K562 (cell line): ENCODE measurements at regions not wholly inside any gene's neighbourhood (a gene's known extent, or its start where the extent isn't known, plus 50 kb on each side); places are given as distances from the start of the nearest gene placed in this dataset.

Experiments
- ATAC-seq: fragments of 200-7000 bp; cut with Tn5 transposase; 3 replicates; pipeline ENCODE4 v1.9.1; 2020; ENCODE audit warnings: moderate library complexity
- BruUV-seq: library from RNA; stranded (reverse); fragments of 400-500 nt; replicated peaks from 2 replicates; lab custom pipeline; 2021; lab: Mats Ljungman, UMichigan
- CTCF ChIA-PET: fragments of 300-600 bp; formaldehyde crosslinking; extraction: SDS; loops from one replicate; lab custom pipeline; 2021; ENCODE audit warnings: low intra/inter-chr PET ratio; lab: Yijun Ruan, JAX
- POLR2A ChIA-PET: fragments of 300-600, 350-650 bp; sonication (Branson Sonifier 250); formaldehyde crosslinking; extraction: SDS; loops from one replicate; lab custom pipeline; 2021; ENCODE audit warnings: antibody characterized with exemption, inconsistent platforms; lab: Yijun Ruan, JAX
- DNase-seq, 4 experiments: peaks; one replicate each; pipeline versions ENCODE4 v3.0.0 to v3.0.0-alpha.2; 2011 to 2018; ENCODE audit warnings: low spot score in 3 of 4, mixed read lengths in 3 of 4; ENCODE audit errors: extremely low read depth in 1 of 4
- FAIRE-seq: peaks from 2 replicates; lab custom pipeline; 2011; peaks lifted over from hg19 to GRCh38; lab: Jason Lieb, UNC
- H2AFZ ChIP-seq: 2 replicates; pipeline ENCODE4 v1.6.0; 2011; ENCODE audit warnings: low read depth, low read length, control low read depth, inconsistent platforms
- H3K27ac ChIP-seq: fragments of 200-600 bp; 3 replicates; pipeline ENCODE4 v1.8.0; 2011; ENCODE audit warnings: low read depth, mild to moderate bottlenecking, control low read depth, inconsistent platforms, low read length, moderate library complexity, mixed read lengths; ENCODE audit errors: extremely low read depth
- H3K27me3 ChIP-seq, 2 experiments: fragments of 300-600 bp in 1 of 2; 2 replicates in 1 of 2; 3 replicates in 1 of 2; pipeline versions ENCODE4 v1.6.0 to v1.8.0; 2011; ENCODE audit warnings: inconsistent platforms in 2 of 2, low read length in 2 of 2, mild to moderate bottlenecking in 1 of 2, mixed read lengths in 1 of 2, moderate library complexity in 1 of 2; ENCODE audit not compliant: control insufficient read depth in 2 of 2, insufficient read depth in 2 of 2
- H3K36me3 ChIP-seq: fragments of 300-600 bp; 3 replicates; pipeline ENCODE4 v1.8.0; 2011; ENCODE audit warnings: mild to moderate bottlenecking, low read length, inconsistent platforms; ENCODE audit not compliant: control insufficient read depth, insufficient read depth
- H3K4me1 ChIP-seq, 2 experiments: fragments of 200-600 bp in 1 of 2; replicated peaks in 1 of 2; 2 replicates in 1 of 2; 3 replicates in 1 of 2; pipeline versions ENCODE4 v1.5.1 to v1.8.0; 2011; ENCODE audit warnings: inconsistent platforms in 2 of 2, low read length in 2 of 2, mild to moderate bottlenecking in 1 of 2, mixed read lengths in 1 of 2, moderate library complexity in 1 of 2; ENCODE audit not compliant: control insufficient read depth in 2 of 2, insufficient read depth in 2 of 2
- H3K4me2 ChIP-seq: 2 replicates; pipeline ENCODE4 v1.6.1; 2011; ENCODE audit warnings: low read length, control low read depth, inconsistent platforms, mixed read lengths; ENCODE audit not compliant: insufficient read depth
- H3K4me3 ChIP-seq: fragments of 200-600 bp; sonication (generic), shearing (Covaris generic); 2 replicates; pipeline ENCODE4 v1.5.1; 2016; ENCODE audit warnings: control low read depth, inconsistent platforms
- H3K79me2 ChIP-seq: fragments of 200-600 bp; 3 replicates; pipeline ENCODE4 v1.8.0; 2011; ENCODE audit warnings: low read length, inconsistent platforms; ENCODE audit not compliant: control insufficient read depth, insufficient read depth
- H3K9ac ChIP-seq, 2 experiments: 2 replicates each; pipeline versions ENCODE4 v1.6.0 to v1.6.1; 2011; ENCODE audit warnings: low read depth in 2 of 2, low read length in 2 of 2, control low read depth in 1 of 2, inconsistent platforms in 1 of 2, mild to moderate bottlenecking in 1 of 2, mixed read lengths in 1 of 2; ENCODE audit not compliant: insufficient read depth in 1 of 2
- H3K9me1 ChIP-seq: one replicate; pipeline ENCODE4 v1.6.0; 2011; ENCODE audit warnings: inconsistent platforms, mild to moderate bottlenecking, low read length, moderate library complexity; ENCODE audit not compliant: control insufficient read depth, insufficient read depth
- H3K9me3 ChIP-seq: replicated peaks from 2 replicates; pipeline ENCODE4 v1.5.1; 2011; ENCODE audit warnings: low read depth, low read length, inconsistent platforms; ENCODE audit not compliant: control insufficient read depth, insufficient read depth
- H4K20me1 ChIP-seq: replicated peaks from 2 replicates; pipeline ENCODE4 v1.6.1; 2011; ENCODE audit warnings: low read length, inconsistent platforms, mixed read lengths; ENCODE audit not compliant: control insufficient read depth, insufficient read depth
- HMG20A ChIP-seq: fragments of 450-650 bp; formaldehyde crosslinking; conservative IDR thresholded peaks from 2 replicates; pipeline ENCODE4 v1.4.0; 2020; ENCODE audit warnings: mild to moderate bottlenecking, mixed read lengths
- SMAD1 ChIP-seq: fragments of 150-350 bp; IDR thresholded peaks from 2 replicates; pipeline ENCODE4 v1.6.1; 2014; ENCODE audit warnings: low read length, low read depth; ENCODE audit not compliant: partially characterized antibody
- STAT5A ChIP-seq: IDR thresholded peaks from 2 replicates; pipeline ENCODE4 v1.6.1; 2012; ENCODE audit warnings: low read length, inconsistent platforms, borderline replicate concordance
- TAF7 ChIP-seq: fragments of 450-650 bp; IDR thresholded peaks from 2 replicates; pipeline ENCODE4 v1.6.1; 2016; ENCODE audit warnings: missing genetic modification characterization, missing compliant biosample characterization
- TCF3 ChIP-seq: sonication (generic); formaldehyde crosslinking; IDR thresholded peaks from 2 replicates; pipeline ENCODE4 v1.4.0; 2020; ENCODE audit warnings: mild to moderate bottlenecking, missing genetic modification reagents
- ZNF785 ChIP-seq: fragments of 250-450 bp; sonication (Bioruptor Pico); IDR thresholded peaks from 2 replicates; pipeline ENCODE4 v1.4.0; 2020; ENCODE audit warnings: mild to moderate bottlenecking
- WGBS: fragments of 100-300 bp; shearing (Covaris generic); methylation state at CpG from one replicate; pipeline ENCODE4 v1.1.6; 2016; ENCODE audit warnings: low coverage, mixed read lengths; ENCODE audit not compliant: insufficient coverage; ENCODE audit errors: missing lambda C conversion rate; 5-methylcytosine and 5-hydroxymethylcytosine counted together
- in situ Hi-C: fragments of 300-500 bp; cut with MboI; formaldehyde crosslinking; loops from 4 replicates; pipeline ENCODE4 v1.15.0; 2018; ENCODE audit warnings: inconsistent platforms, mixed read lengths
- intact Hi-C: fragments of 100-400 bp; cut with micrococcal nuclease; formaldehyde crosslinking; loops from 2 replicates; pipeline ENCODE4 v1.14.2; 2022
- TF ChIP-seq, protein P1 (sequence below): fragments of 150-350 bp; conservative IDR thresholded peaks from 2 replicates; pipeline ENCODE4 v1.6.1; 2014; ENCODE audit warnings: low read length

DNA sequence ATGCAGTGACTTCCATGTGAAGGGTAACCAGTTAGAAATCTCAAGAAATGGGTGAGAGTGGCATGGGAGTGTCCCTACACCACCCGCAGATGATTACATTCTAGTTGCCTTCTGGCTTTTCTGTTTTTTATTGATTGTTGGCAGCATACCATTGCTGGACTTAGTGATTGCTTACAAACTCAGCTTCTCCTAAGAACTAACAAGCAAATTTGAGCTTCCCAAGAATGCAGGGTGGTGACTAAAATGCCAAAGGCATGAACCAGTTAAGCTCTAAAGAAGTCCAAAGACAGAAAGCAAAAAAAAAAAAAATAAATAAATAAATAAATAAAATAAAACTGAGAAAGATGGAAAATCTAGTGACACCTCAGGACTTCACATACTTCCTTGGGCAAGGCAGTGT is 245.5 kb upstream of the PARD3B start:
- FAIRE-seq, result no peak

More for the DNA sequence above, 245.5 kb upstream of the PARD3B start:
- TF ChIP-seq SMAD1, result no peak
- TF ChIP-seq TCF3 (CRISPR knock-in tag), result no peak
- no peak for TF ChIP-seq STAT5A
- no peak for TF ChIP-seq TAF7 (tag)
- TF ChIP-seq, protein P1, sequence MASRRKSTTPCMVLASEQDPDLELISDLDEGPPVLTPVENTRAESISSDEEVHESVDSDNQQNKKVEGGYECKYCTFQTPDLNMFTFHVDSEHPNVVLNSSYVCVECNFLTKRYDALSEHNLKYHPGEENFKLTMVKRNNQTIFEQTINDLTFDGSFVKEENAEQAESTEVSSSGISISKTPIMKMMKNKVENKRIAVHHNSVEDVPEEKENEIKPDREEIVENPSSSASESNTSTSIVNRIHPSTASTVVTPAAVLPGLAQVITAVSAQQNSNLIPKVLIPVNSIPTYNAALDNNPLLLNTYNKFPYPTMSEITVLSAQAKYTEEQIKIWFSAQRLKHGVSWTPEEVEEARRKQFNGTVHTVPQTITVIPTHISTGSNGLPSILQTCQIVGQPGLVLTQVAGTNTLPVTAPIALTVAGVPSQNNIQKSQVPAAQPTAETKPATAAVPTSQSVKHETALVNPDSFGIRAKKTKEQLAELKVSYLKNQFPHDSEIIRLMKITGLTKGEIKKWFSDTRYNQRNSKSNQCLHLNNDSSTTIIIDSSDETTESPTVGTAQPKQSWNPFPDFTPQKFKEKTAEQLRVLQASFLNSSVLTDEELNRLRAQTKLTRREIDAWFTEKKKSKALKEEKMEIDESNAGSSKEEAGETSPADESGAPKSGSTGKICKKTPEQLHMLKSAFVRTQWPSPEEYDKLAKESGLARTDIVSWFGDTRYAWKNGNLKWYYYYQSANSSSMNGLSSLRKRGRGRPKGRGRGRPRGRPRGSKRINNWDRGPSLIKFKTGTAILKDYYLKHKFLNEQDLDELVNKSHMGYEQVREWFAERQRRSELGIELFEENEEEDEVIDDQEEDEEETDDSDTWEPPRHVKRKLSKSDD, result no peak
- TF ChIP-seq HMG20A, result no peak
- TF ChIP-seq ZNF785 (CRISPR knock-in tag), result no peak
- Histone ChIP-seq H4K20me1 (no peaks in the 10 kb centered on the region), H3K4me2 (no peak overlapping the region), H3K27me3 (no peaks in the 10 kb centered on the region; a peak in 2 of 5 replicates), H3K27ac (no peak overlapping the region), H3K4me1 (no peaks in the 10 kb centered on the region), H3K4me3 (no peak overlapping the region), H3K9ac (no peak overlapping the region), H3K9me3 (no peaks in the 10 kb centered on the region), H2AFZ (no peak overlapping the region), H3K36me3 (no peaks in the 10 kb centered on the region), H3K9me1 (no peaks in the 10 kb centered on the region), H3K79me2 (no peaks in the 10 kb centered on the region)
- in situ Hi-C loops, result loop anchor here (25.0 kb wide), 1 partner anchor 1638 kb away; no protein-coding TSS in a partner anchor
- BruUV-seq, result no TSS peak
- intact Hi-C loops, result no loop called here
- ChIA-PET POLR2A (interaction anchor here (0.7 to 0.9 kb wide), 2 partner anchors 12 to 334 kb away, joined by 3 read pairs; no protein-coding TSS in a partner anchor), CTCF (no interaction called here)
- WGBS, result 0% methylated on average over 1 of the region's 1 CpG
- DNase-seq (no peak), ATAC-seq (no peak)
